PFSK-1 (cell line): ENCODE measurements at regions not wholly inside any gene's neighbourhood (a gene's known extent, or its start where the extent isn't known, plus 50 kb on each side); places are given as distances from the start of the nearest gene placed in this dataset.

Source experiments
- POLR2AphosphoS5 ChIP-seq: IDR thresholded peaks from 2 replicates; pipeline ENCODE4 v1.6.1; 2012; ENCODE audit warnings: low read depth, mild to moderate bottlenecking, control low read depth, low read length, moderate library complexity
- TF ChIP-seq, protein P1 (sequence below), 2 experiments: IDR thresholded peaks; 2 replicates each; pipeline versions ENCODE4 v1.6.1 to v1.8.0; 2011 to 2012; ENCODE audit warnings: low read depth in 2 of 2, low read length in 2 of 2, control low read depth in 1 of 2, inconsistent platforms in 1 of 2, mild to moderate bottlenecking in 1 of 2, moderate library complexity in 1 of 2; ENCODE audit not compliant: insufficient read depth in 1 of 2

DNA sequence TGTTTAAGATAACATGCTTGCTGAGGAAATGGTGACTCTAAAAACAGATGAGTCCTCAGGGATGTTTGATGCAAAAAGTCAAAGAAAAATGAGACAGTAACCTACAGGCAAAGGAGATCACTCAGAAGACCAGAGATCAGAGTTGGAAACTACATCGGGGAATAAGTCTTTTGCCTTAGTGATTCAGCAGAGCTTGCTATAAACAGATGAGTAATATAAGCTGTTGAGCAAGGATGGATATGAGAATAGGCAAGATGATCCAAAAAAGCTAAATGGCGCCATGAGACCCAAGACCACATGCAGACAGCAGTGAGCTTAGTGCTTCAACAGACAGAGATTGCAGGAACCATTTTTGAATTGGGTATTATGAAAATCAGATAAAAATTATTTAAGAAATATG lies 168.6 kb downstream of the POSTN start:
- no peak for TF ChIP-seq POLR2AphosphoS5
- TF ChIP-seq, protein P1, sequence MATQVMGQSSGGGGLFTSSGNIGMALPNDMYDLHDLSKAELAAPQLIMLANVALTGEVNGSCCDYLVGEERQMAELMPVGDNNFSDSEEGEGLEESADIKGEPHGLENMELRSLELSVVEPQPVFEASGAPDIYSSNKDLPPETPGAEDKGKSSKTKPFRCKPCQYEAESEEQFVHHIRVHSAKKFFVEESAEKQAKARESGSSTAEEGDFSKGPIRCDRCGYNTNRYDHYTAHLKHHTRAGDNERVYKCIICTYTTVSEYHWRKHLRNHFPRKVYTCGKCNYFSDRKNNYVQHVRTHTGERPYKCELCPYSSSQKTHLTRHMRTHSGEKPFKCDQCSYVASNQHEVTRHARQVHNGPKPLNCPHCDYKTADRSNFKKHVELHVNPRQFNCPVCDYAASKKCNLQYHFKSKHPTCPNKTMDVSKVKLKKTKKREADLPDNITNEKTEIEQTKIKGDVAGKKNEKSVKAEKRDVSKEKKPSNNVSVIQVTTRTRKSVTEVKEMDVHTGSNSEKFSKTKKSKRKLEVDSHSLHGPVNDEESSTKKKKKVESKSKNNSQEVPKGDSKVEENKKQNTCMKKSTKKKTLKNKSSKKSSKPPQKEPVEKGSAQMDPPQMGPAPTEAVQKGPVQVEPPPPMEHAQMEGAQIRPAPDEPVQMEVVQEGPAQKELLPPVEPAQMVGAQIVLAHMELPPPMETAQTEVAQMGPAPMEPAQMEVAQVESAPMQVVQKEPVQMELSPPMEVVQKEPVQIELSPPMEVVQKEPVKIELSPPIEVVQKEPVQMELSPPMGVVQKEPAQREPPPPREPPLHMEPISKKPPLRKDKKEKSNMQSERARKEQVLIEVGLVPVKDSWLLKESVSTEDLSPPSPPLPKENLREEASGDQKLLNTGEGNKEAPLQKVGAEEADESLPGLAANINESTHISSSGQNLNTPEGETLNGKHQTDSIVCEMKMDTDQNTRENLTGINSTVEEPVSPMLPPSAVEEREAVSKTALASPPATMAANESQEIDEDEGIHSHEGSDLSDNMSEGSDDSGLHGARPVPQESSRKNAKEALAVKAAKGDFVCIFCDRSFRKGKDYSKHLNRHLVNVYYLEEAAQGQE (IDR thresholded peaks at IDR 0.05; ENCODE audit: insufficient read depth in 1 of 2, low read depth in 2 of 2, low read length in 2 of 2): no peak
